H1 (cell line): ENCODE measurements at regions not wholly inside any gene's neighbourhood (a gene's known extent, or its start where the extent isn't known, plus 50 kb on each side); places are given as distances from the start of the nearest gene placed in this dataset.

Experiments used
- CTCF ChIA-PET: fragments of 300-600 bp; sonication (Branson Sonifier 250); formaldehyde crosslinking; loops from one replicate; lab custom pipeline; 2021; ENCODE audit not compliant: partially characterized antibody; lab: Charles Lee
- POLR2A ChIA-PET: fragments of 300-600 bp; sonication (Branson Sonifier 250); formaldehyde crosslinking; loops from one replicate; lab custom pipeline; 2021; ENCODE audit warnings: inconsistent platforms; ENCODE audit not compliant: partially characterized antibody; lab: Charles Lee
- DNase-seq, 2 experiments: peaks; one replicate each; pipeline versions ENCODE4 v3.0.0 to v3.0.0-alpha.2; 2010 to 2022; ENCODE audit warnings: low spot score in 2 of 2, low read depth in 1 of 2, mixed read lengths in 1 of 2
- FAIRE-seq: peaks from 2 replicates; lab custom pipeline; 2011; peaks lifted over from hg19 to GRCh38; lab: Jason Lieb, UNC
- H2AFZ ChIP-seq: 2 replicates; pipeline ENCODE4 v1.8.1; 2012; ENCODE audit warnings: low read length, inconsistent platforms
- H2AK5ac ChIP-seq: 2 replicates; pipeline ENCODE4 v1.6.1; 2013; ENCODE audit warnings: low read depth, low read length
- H2BK120ac ChIP-seq: replicated peaks from 2 replicates; pipeline ENCODE3; 2013; ENCODE audit warnings: low read depth, low read length, inconsistent platforms
- H2BK12ac ChIP-seq: 2 replicates; pipeline ENCODE4 v1.6.1; 2013; ENCODE audit warnings: low read depth, low read length
- H2BK15ac ChIP-seq: 2 replicates; pipeline ENCODE4 v1.6.1; 2013; ENCODE audit warnings: low read length
- H2BK20ac ChIP-seq: 2 replicates; pipeline ENCODE4 v1.6.1; 2013; ENCODE audit warnings: low read length
- H2BK5ac ChIP-seq: 2 replicates; pipeline ENCODE4 v1.6.1; 2013; ENCODE audit warnings: low read depth, low read length
- H3K14ac ChIP-seq: 2 replicates; pipeline ENCODE4 v1.6.1; 2013; ENCODE audit warnings: inconsistent platforms; ENCODE audit not compliant: insufficient read length
- H3K18ac ChIP-seq: 2 replicates; pipeline ENCODE4 v1.6.1; 2013; ENCODE audit warnings: low read length; ENCODE audit errors: extremely low read depth
- H3K23ac ChIP-seq: 2 replicates; pipeline ENCODE4 v1.6.1; 2013; ENCODE audit warnings: inconsistent platforms; ENCODE audit not compliant: insufficient read length
- H3K23me2 ChIP-seq: 2 replicates; pipeline ENCODE4 v1.6.1; 2013; ENCODE audit warnings: low read depth, low read length
- H3K27ac ChIP-seq: 2 replicates; pipeline ENCODE4 v1.6.1; 2011; ENCODE audit warnings: low read depth, low read length, inconsistent platforms
- H3K27me3 ChIP-seq, 4 experiments: replicated peaks in 1 of 4; 1 replicate in 1 of 4; 2 replicates in 3 of 4; pipeline versions ENCODE4 v1.6.1 to v1.8.1; 2011 to 2013; ENCODE audit warnings: low read length in 3 of 4, mild to moderate bottlenecking in 3 of 4, inconsistent platforms in 2 of 4, mixed read lengths in 2 of 4, moderate library complexity in 1 of 4; ENCODE audit not compliant: control insufficient read depth in 3 of 4, insufficient read depth in 3 of 4; ENCODE audit errors: extremely low read depth in 1 of 4
- H3K36me3 ChIP-seq, 4 experiments: 2 replicates each; pipeline versions ENCODE4 v1.6.1 to v1.8.1; 2011 to 2013; ENCODE audit warnings: mild to moderate bottlenecking in 4 of 4, low read length in 3 of 4, moderate library complexity in 2 of 4, control low read depth in 1 of 4, inconsistent platforms in 1 of 4; ENCODE audit not compliant: insufficient read depth in 4 of 4, control insufficient read depth in 2 of 4
- H3K4ac ChIP-seq: replicated peaks from 2 replicates; pipeline ENCODE3; 2013; ENCODE audit warnings: low read length, low read depth, mixed read lengths, inconsistent platforms; ENCODE audit not compliant: insufficient read length
- H3K4me1 ChIP-seq, 4 experiments: replicated peaks in 1 of 4; 1 replicate in 1 of 4; 2 replicates in 3 of 4; pipeline versions ENCODE4 v1.6.1 to v1.8.1; 2011 to 2013; ENCODE audit warnings: low read length in 3 of 4, inconsistent platforms in 2 of 4, mixed read lengths in 1 of 4; ENCODE audit not compliant: insufficient read depth in 4 of 4, control insufficient read depth in 3 of 4
- H3K4me2 ChIP-seq, 2 experiments: 2 replicates each; pipeline versions ENCODE4 v1.6.1 to v1.8.1; 2011 to 2013; ENCODE audit warnings: low read depth in 2 of 2, low read length in 2 of 2, control low read depth in 1 of 2, inconsistent platforms in 1 of 2, mild to moderate bottlenecking in 1 of 2; ENCODE audit not compliant: insufficient read depth in 1 of 2
- H3K4me3 ChIP-seq, 4 experiments: fragments of 200-600, 300-600 bp in 1 of 4; sonication (generic), shearing (Covaris generic), sonication (Bioruptor Twin) in 1 of 4; 2 replicates each; pipeline versions ENCODE4 v1.5.1 to v1.8.1; 2011 to 2016; ENCODE audit warnings: low read length in 4 of 4, low read depth in 3 of 4, control low read depth in 2 of 4, inconsistent platforms in 2 of 4, mild to moderate bottlenecking in 2 of 4, mixed read lengths in 1 of 4, moderate library complexity in 1 of 4; ENCODE audit not compliant: insufficient read depth in 2 of 4; ENCODE audit errors: extremely low read depth in 1 of 4
- H3K56ac ChIP-seq: replicated peaks from 2 replicates; pipeline ENCODE3; 2013; ENCODE audit warnings: low read depth, mild to moderate bottlenecking, mixed read lengths, low read length, inconsistent platforms; ENCODE audit not compliant: insufficient read length
- H3K79me1 ChIP-seq: 2 replicates; pipeline ENCODE4 v1.6.1; 2013; ENCODE audit warnings: low read depth, low read length, control low read depth
- H3K79me2 ChIP-seq, 2 experiments: 2 replicates each; pipeline versions ENCODE4 v1.6.1 to v1.8.1; 2012 to 2013; ENCODE audit warnings: low read length in 2 of 2, mild to moderate bottlenecking in 2 of 2, inconsistent platforms in 1 of 2; ENCODE audit not compliant: insufficient read depth in 2 of 2, control insufficient read depth in 1 of 2
- H3K9ac ChIP-seq, 4 experiments: replicated peaks in 1 of 4; 1 replicate in 1 of 4; 2 replicates in 3 of 4; pipeline versions ENCODE4 v1.6.1 to v1.8.1; 2011 to 2013; ENCODE audit warnings: low read depth in 3 of 4, low read length in 3 of 4, control low read depth in 2 of 4, mild to moderate bottlenecking in 2 of 4, moderate library complexity in 2 of 4, inconsistent platforms in 1 of 4; ENCODE audit errors: extremely low read depth in 1 of 4
- H3K9me3 ChIP-seq, 2 experiments: 2 replicates each; pipeline versions ENCODE4 v1.6.1 to v1.8.1; 2012 to 2013; ENCODE audit warnings: mild to moderate bottlenecking in 2 of 2, moderate library complexity in 2 of 2, control low read depth in 1 of 2, inconsistent platforms in 1 of 2, low read depth in 1 of 2, low read length in 1 of 2, mixed read lengths in 1 of 2; ENCODE audit not compliant: insufficient read depth in 2 of 2
- H4K20me1 ChIP-seq, 2 experiments: replicated peaks in 1 of 2; 2 replicates each; pipeline versions ENCODE3 to v1.8.1; 2011 to 2013; ENCODE audit warnings: inconsistent platforms in 2 of 2, low read length in 2 of 2, mild to moderate bottlenecking in 1 of 2; ENCODE audit not compliant: insufficient read depth in 2 of 2, control insufficient read depth in 1 of 2
- H4K5ac ChIP-seq: 2 replicates; pipeline ENCODE4 v1.6.1; 2013; ENCODE audit warnings: low read length, low read depth, mixed read lengths, inconsistent platforms; ENCODE audit not compliant: insufficient read length
- H4K8ac ChIP-seq: 2 replicates; pipeline ENCODE4 v1.8.0; 2013; ENCODE audit warnings: mild to moderate bottlenecking, moderate library complexity, low read length, inconsistent platforms; ENCODE audit not compliant: insufficient read depth; ENCODE audit errors: extremely low read depth
- H4K91ac ChIP-seq: replicated peaks from 2 replicates; pipeline ENCODE3; 2013; ENCODE audit warnings: low read length, mixed read lengths, inconsistent platforms; ENCODE audit not compliant: insufficient read length
- ATF2 ChIP-seq: IDR thresholded peaks from 2 replicates; pipeline ENCODE4 v1.6.1; 2012; ENCODE audit warnings: low read length, inconsistent platforms
- BRCA1 ChIP-seq: IDR thresholded peaks from 2 replicates; pipeline ENCODE4 v1.6.1; 2012; ENCODE audit warnings: low read depth, low read length, improper control_type of control experiment
- CBX5 ChIP-seq: fragments of 300-800, 300-1000 bp; sonication (generic); IDR thresholded peaks from 2 replicates; pipeline ENCODE4 v1.7.1; 2016; ENCODE audit warnings: antibody characterized with exemption, low read length, low read depth
- CHD1 ChIP-seq: IDR thresholded peaks from 2 replicates; pipeline ENCODE4 v1.6.1; 2012; ENCODE audit warnings: low read depth, low read length, improper control_type of control experiment
- EGR1 ChIP-seq: IDR thresholded peaks from 2 replicates; pipeline ENCODE4 v1.6.1; 2011; ENCODE audit warnings: low read depth, low read length, borderline replicate concordance
- EZH2 ChIP-seq: fragments of 200-600 bp; sonication (generic); IDR thresholded peaks from 2 replicates; pipeline ENCODE4 v1.7.1; 2012; ENCODE audit warnings: low read depth, mild to moderate bottlenecking, moderate library complexity, low read length, inconsistent platforms; ENCODE audit not compliant: severe bottlenecking
- JUND ChIP-seq: IDR thresholded peaks from 2 replicates; pipeline ENCODE4 v1.6.1; 2011; ENCODE audit warnings: mild to moderate bottlenecking, improper control_type of control experiment, low read length
- KDM1A ChIP-seq: fragments of 200-600, 300-600 bp; sonication (generic); IDR thresholded peaks from 2 replicates; pipeline ENCODE4 v1.7.1; 2016; ENCODE audit warnings: mild to moderate bottlenecking, low read length, borderline replicate concordance
- MAX ChIP-seq: IDR thresholded peaks from 2 replicates; pipeline ENCODE4 v1.6.1; 2012; ENCODE audit warnings: inconsistent platforms
- POLR2AphosphoS5 ChIP-seq: IDR thresholded peaks from 2 replicates; pipeline ENCODE4 v1.6.1; 2011; ENCODE audit warnings: low read depth, low read length
- SIRT6 ChIP-seq: IDR thresholded peaks from one replicate; pipeline ENCODE4 v1.7.1; 2012; ENCODE audit warnings: low read length, inconsistent platforms
- SP2 ChIP-seq: IDR thresholded peaks from 2 replicates; pipeline ENCODE4 v1.6.1; 2012; ENCODE audit warnings: mild to moderate bottlenecking, low read length, inconsistent platforms
- TEAD4 ChIP-seq: IDR thresholded peaks from 2 replicates; pipeline ENCODE4 v1.6.1; 2012; ENCODE audit warnings: low read depth, low read length, inconsistent platforms, mixed read lengths
- WGBS, 2 experiments: shearing (Covaris generic) in 1 of 2; methylation state at CpG; one replicate each; pipeline versions ENCODE4 v1.1.6 to v1.1.7; 2013 to 2015; ENCODE audit warnings: low lambda C conversion rate in 2 of 2, mixed read lengths in 2 of 2, inconsistent platforms in 1 of 2, low coverage in 1 of 2, missing lambda C conversion rate in 1 of 2; ENCODE audit not compliant: insufficient replicate concordance in 2 of 2, insufficient coverage in 1 of 2, insufficient read length in 1 of 2; ENCODE audit errors: extremely low coverage in 1 of 2, missing lambda C conversion rate in 1 of 2; 5-methylcytosine and 5-hydroxymethylcytosine counted together

GRCh38 chr5:107324071-107324470 is 346.7 kb downstream of the EFNA5 start:
- Histone ChIP-seq H3K79me2 (no peaks in the 10 kb centered on the region), H3K4me2 (no peak overlapping the region), H3K18ac (no peak overlapping the region), H3K9me3 (no peaks in the 10 kb centered on the region), H3K23ac (no peak overlapping the region), H3K27me3 (peaks cover 0 to 1% (median 0%) of the 10 kb centered on the region in 4 experiments; a peak in 1 of 7 replicates), H3K9ac (no peak overlapping the region), H4K20me1 (no peaks in the 10 kb centered on the region), H3K23me2 (no peaks in the 10 kb centered on the region), H4K5ac (no peak overlapping the region), H3K4me3 (no peak overlapping the region), H2BK5ac (no peak overlapping the region), H3K79me1 (no peaks in the 10 kb centered on the region), H3K36me3 (no peaks in the 10 kb centered on the region), H2BK15ac (no peak overlapping the region), H4K91ac (no peak overlapping the region), H2AFZ (no peak overlapping the region), H3K4me1 (no peaks in the 10 kb centered on the region), H4K8ac (no peak overlapping the region), H2BK120ac (no peak overlapping the region), H2AK5ac (no peak overlapping the region), H3K27ac (no peak overlapping the region), H3K56ac (no peak overlapping the region), H3K4ac (no peak overlapping the region), H2BK12ac (no peak overlapping the region), H3K14ac (no peak overlapping the region), H2BK20ac (no peak overlapping the region)
- WGBS, 2 experiments: 71% methylated on average over 1 of the region's 1 CpG; no CpG with 5 or more reads in 1 of the 2 experiments
- FAIRE-seq (no peak), DNase-seq (no peak)
- POLR2A ChIA-PET: no interaction called here
- CTCF ChIA-PET: interaction anchor here (1.5 kb wide), 1 partner anchor 11 kb away, joined by 4 read pairs; no protein-coding TSS in a partner anchor
- TF ChIP-seq CBX5: no peak
- TF ChIP-seq KDM1A: no peak
- no peak for TF ChIP-seq BRCA1
- no peak for TF ChIP-seq EGR1
- no peak for TF ChIP-seq MAX
- no peak for TF ChIP-seq POLR2AphosphoS5
- no peak for TF ChIP-seq ATF2
- TF ChIP-seq CHD1: no peak
- TF ChIP-seq JUND: no peak
- TF ChIP-seq EZH2: no peak
- no peak for TF ChIP-seq TEAD4
- TF ChIP-seq SIRT6: no peak
- TF ChIP-seq SP2: no peak
